Breast epithelium (tissue), 3 donors: ENCODE measurements at regions not wholly inside any gene's neighbourhood (a gene's known extent, or its start where the extent isn't known, plus 50 kb on each side); places are given as distances from the start of the nearest gene placed in this dataset.

Source experiments
- CTCF ChIP-seq, 3 donors: fragments of 450-650 bp; IDR thresholded peaks; one replicate each; pipeline ENCODE4 v1.5.1; 2016 to 2017; ENCODE audit warnings: antibody characterized with exemption in 3 of 3, mild to moderate bottlenecking in 3 of 3, moderate library complexity in 3 of 3
- POLR2A ChIP-seq: fragments of 450-650 bp; IDR thresholded peaks from one replicate; pipeline ENCODE4 v1.6.1; 2016; ENCODE audit warnings: antibody characterized with exemption, mild to moderate bottlenecking, moderate library complexity
- POLR2AphosphoS5 ChIP-seq, 3 donors: sonication (generic); formaldehyde crosslinking; IDR thresholded peaks; one replicate each; pipeline ENCODE4 v1.6.1; 2017; ENCODE audit warnings: antibody characterized with exemption in 3 of 3

DNA sequence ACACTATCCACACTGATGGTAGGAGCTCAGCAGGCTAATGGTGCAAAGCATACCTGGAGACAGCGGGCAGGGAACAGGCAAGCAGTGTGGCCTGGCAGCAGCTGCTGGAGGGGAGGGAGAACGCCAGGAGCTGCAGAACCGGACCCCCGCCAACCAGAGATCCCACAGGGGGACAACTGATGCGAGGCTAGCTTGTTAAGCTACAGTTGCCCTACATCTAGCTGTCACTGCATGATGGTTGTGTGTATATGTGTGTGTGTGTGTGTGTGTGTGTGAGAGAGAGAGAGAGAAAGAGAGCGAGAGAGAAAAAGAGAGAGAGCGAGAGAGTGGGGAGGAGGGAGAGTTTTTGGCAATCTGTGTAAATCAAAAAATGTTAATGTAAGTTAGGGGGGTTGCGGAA is 69.7 kb upstream of the NHSL1 start:
- TF ChIP-seq CTCF (IDR thresholded peaks at IDR 0.05) (no peak), POLR2AphosphoS5 (IDR thresholded peaks at IDR 0.05) (no peak), POLR2A (no peak)
